MG63 (cell line): ENCODE measurements at regions not wholly inside any gene's neighbourhood (a gene's known extent, or its start where the extent isn't known, plus 50 kb on each side); places are given as distances from the start of the nearest gene placed in this dataset.

ENCODE experiments used
- DNase-seq: peaks from one replicate; pipeline ENCODE4 v3.0.0-alpha.2; 2020
- H3K27me3 ChIP-seq: fragments of 250-450 bp; sonication (Bioruptor Pico); 2 replicates; pipeline ENCODE4 v1.5.1; 2020; ENCODE audit warnings: mild to moderate bottlenecking, moderate library complexity
- H3K36me3 ChIP-seq: fragments of 250-450 bp; sonication (Bioruptor Pico); 2 replicates; pipeline ENCODE4 v1.5.1; 2020; ENCODE audit warnings: mild to moderate bottlenecking, moderate library complexity
- H3K4me3 ChIP-seq: fragments of 250-450 bp; sonication (Bioruptor Pico); 2 replicates; pipeline ENCODE4 v1.5.1; 2020; ENCODE audit warnings: mild to moderate bottlenecking, moderate library complexity
- H3K9me3 ChIP-seq: fragments of 250-450 bp; sonication (Bioruptor Pico); 2 replicates; pipeline ENCODE4 v1.5.1; 2020; ENCODE audit warnings: mild to moderate bottlenecking, moderate library complexity

DNA sequence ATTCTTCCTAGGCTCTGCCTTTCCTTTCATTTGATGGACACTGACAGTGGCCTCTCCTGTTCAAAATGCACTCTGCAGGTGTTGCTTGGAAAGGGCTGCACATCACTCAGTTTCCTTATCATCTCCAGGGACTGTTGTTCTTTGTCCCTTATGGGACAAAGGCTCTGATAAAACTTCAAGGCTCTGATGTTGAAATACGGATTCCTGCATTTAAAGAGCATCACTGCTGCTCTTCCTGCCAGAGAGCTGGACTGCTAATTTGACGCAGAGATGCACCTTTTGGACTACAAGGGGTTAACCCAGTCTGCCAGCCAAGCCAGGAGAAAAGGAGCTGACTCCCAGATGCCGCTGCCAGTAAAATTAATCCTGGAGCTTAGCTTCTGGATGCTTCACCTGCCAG, 952.1 kb downstream of the DIAPH3 start:
- Histone ChIP-seq H3K36me3 (no peaks in the 10 kb centered on the region), H3K4me3 (no peak overlapping the region), H3K9me3 (no peaks in the 10 kb centered on the region), H3K27me3 (no peaks in the 10 kb centered on the region)
- DNase-seq, result no peak

DNA sequence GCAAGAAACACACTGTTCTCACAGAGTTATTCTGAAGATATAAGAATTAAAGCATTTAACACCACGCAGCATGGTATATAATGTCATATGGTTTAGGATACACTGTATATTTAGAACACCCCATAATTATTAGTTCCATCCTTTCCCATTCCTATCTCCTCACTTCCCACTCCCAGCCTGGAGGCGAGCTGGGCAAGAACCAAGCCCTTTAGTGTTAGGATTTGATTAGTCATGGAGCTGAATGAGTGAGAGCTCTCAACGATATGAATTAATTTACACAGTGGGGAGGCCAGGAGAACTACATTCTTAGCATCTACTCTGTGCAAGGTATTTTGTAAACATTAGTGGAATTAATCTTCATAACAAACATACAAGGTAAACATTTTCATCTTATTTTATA, 934.3 kb downstream of the DIAPH3 start:
- Histone ChIP-seq H3K36me3 (no peaks in the 10 kb centered on the region), H3K27me3 (no peaks in the 10 kb centered on the region), H3K9me3 (no peaks in the 10 kb centered on the region), H3K4me3 (no peak overlapping the region)
- no peak for DNase-seq

DNA sequence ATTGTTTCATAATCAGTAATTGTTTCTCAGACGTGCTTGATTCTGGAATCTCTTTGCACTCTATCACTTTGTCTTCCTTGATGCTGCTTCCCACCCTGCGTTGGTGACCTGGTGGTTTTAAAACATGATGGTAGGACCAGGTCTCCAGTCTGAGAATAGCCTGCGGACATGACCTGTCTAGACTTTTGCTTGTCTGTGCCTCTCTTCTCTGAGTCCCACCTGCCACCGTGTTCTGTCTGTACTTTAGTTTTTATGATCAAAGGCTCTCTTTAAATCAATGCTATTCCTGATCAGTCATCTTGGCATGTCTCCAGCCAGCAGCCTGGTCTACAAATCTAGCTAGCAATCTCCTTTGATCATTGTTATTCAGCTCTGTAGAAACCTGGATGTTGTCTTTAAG, 933.9 kb downstream of the DIAPH3 start:
- Histone ChIP-seq H3K36me3 (no peaks in the 10 kb centered on the region), H3K4me3 (no peak overlapping the region), H3K27me3 (no peaks in the 10 kb centered on the region), H3K9me3 (no peaks in the 10 kb centered on the region)
- DNase-seq, result no peak

DNA sequence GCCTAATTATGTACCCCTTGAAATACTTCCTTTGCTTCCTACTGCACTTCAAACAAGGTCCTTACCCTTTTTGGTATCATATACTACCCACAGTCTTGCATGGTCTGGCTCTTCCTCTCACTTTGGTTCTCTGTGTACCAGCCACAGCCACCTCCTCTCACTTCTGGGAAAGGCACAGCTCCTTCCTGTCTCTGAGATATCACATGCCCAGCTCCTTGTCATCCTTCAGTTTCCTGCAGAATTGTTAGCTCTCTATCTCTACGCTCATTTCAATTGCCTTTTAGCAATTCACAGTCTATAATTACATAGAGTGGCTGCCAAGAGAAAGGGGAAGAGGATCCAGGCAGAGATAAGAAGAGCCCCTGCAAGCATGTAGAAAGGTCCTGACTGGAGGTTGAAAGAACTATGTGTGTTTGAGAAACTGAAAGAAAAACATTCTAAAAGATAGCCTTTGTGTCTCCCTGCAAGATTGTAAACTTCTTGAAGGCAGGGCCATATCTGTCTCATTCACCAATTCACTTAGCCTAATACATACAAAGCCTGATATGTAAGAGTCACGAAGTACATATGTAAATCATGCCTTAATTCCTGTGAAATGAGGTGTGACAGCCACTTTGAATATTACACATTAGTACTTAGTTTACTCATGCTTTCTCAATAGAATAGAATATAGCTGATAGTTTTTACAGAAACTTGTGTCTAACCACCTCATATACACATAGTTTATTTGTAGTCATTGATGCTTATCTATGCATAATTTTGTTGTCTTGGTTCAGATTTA, 933.1 kb downstream of the DIAPH3 start:
- Histone ChIP-seq H3K36me3 (no peaks in the 10 kb centered on the region), H3K9me3 (no peaks in the 10 kb centered on the region), H3K27me3 (no peaks in the 10 kb centered on the region), H3K4me3 (no peak overlapping the region)
- no peak for DNase-seq

DNA sequence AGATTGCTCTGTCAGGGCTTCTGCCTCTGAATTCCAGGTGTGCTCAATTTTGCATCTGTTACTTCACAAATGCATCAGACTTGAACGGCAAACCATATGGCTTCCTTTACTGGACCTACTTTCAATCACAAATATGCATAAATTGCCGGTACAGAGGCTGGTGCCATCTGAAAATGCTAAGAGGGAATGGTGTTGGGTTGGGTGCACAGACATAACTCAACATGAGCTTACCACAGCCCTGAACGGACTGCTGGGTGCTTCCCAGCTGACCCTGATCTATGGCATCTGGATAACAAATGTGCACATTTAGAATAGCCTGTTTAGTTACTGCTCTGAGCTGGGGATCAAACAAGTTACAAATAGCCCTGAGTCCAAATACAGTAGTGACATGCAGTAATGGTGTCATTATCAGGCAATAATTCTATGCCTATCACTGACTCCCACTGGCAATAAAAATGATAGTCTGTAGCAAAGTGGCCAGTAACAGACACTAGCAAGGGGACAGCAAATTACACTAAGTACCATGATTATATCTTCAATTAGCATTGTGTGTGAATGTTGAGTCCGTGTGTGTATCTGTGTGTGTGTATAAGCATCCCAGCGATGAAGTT, 927.3 kb downstream of the DIAPH3 start:
- Histone ChIP-seq H3K4me3 (no peak overlapping the region), H3K36me3 (no peaks in the 10 kb centered on the region), H3K9me3 (no peaks in the 10 kb centered on the region), H3K27me3 (no peaks in the 10 kb centered on the region)
- DNase-seq, result no peak

DNA sequence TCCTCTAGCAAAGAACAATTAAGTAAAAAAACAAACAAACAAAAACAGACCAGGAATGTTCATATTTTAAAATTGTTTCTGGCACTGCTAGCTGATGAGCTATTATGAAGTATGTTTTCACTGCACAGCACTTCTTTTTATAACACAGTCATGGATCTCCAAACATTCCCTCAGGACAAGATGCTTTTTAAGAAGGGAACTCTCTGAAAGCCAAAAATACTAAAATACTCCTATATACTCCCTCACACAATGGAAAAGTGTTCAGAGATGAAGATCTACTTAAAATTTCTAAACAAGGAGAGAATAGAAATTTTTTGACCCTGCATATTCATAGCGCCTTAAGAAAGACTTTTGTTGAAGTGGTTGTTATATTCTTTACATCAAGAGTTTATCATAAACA, 926.8 kb downstream of the DIAPH3 start:
- no peaks in the 10 kb centered on the region for H3K27me3 ChIP-seq
- H3K4me3 ChIP-seq, result no peak overlapping the region
- H3K36me3 ChIP-seq, result no peaks in the 10 kb centered on the region
- no peaks in the 10 kb centered on the region for H3K9me3 ChIP-seq
- DNase-seq, result no peak

DNA sequence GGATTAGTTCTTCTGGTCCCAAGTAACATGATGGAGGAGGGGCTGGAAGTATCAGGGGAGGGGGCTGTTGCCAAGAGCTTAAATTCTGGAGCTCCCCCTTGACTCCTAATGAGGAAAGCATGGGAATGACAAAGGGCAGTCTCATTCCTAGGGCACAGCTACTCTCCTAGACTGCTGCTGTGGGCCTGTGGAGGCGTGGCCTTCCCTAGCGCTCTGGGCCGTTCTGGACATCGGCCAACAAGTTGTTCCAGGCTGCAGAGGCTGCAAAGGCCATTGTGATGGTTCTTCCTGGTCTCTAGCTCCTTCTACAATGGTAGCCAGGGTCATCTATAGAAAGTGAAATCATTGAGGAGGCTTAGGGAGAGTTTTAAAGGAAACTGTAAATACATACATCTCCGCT, 916.6 kb downstream of the DIAPH3 start:
- Histone ChIP-seq H3K4me3 (no peak overlapping the region), H3K36me3 (no peaks in the 10 kb centered on the region), H3K27me3 (no peaks in the 10 kb centered on the region), H3K9me3 (no peaks in the 10 kb centered on the region)
- DNase-seq, result no peak

DNA sequence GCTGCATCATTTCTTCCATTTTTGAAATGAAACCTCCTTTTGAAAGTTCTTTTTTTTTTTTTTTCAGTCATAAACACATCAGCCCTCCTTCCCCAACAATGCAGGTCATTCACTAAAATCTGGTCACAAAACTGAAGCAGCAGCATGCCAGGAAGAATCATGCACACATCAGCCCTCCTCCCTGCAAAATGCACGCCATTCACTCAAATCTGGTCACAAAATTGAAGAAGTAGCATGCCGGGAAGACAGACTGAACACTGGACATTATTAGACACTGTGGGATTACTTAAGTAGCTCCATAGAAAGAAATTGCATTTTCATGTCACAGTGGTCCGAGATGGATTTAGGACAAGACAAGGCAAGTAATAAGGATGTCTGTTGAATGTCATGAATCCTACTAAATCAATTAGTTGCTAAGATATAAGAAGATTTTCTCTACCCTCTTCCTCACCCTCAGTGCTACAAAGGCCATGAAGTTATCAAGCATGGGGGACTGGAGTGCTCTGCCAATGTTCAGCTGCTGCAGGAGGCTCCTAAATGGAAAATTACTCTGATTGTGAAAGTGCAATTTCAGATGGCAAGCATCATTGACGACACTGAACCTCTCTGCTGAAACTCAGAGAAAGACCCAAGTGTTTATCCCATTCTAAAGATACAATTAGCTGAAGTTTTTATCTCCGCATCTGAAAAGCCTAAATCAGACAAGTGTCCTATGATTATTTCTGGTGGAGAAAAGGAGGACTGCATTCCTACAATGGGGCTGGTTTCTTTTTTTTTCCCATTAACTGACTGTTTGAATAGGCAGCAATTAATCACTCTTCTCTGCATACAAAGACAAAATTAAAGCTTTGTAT, 913.2 kb downstream of the DIAPH3 start:
- H3K27me3 ChIP-seq, result no peaks in the 10 kb centered on the region
- no peaks in the 10 kb centered on the region for H3K9me3 ChIP-seq
- no peaks in the 10 kb centered on the region for H3K36me3 ChIP-seq
- H3K4me3 ChIP-seq, result no peak overlapping the region
- no peak for DNase-seq

DNA sequence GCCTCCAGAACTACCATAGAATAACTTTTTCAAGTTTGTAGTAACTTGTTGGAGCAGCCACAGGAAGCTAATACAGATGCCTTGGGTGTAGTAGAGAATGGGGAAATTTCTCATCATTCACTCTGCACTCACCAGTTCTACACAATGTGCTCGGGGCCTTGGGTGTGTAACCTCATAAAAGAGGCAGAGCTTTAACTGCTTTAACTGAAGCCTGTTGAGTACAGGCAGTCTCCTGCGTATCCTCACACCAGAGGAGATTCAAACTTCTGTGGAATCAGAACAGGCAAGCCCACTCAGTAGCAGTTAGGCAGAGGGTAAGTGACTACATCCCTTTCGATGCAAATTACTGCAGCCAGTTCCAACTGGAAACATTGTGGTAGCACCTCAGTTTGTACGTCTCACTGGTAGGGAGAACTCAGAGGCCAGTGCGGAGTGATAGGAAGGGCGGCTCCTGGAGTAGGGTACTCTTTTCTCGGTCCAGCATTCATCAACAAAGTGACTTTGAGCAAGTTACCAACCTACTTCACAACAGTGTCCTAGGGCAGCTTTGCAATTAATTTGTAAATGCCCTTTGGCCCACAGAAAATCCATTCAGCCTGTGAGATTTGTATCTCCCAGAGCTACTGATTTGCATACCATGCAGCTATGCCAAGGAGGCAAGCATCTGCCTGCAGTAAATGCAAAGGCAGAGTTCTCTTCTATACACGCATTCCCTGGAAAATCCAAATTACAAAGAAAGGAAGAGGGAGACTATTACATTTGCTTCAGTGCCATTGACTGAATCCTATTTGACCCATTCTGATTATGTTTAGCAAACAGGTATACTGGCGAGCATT, 904.3 kb downstream of the DIAPH3 start:
- DNase-seq, result no peak
- Histone ChIP-seq H3K4me3 (no peak overlapping the region), H3K36me3 (no peaks in the 10 kb centered on the region), H3K9me3 (no peaks in the 10 kb centered on the region), H3K27me3 (no peaks in the 10 kb centered on the region)

DNA sequence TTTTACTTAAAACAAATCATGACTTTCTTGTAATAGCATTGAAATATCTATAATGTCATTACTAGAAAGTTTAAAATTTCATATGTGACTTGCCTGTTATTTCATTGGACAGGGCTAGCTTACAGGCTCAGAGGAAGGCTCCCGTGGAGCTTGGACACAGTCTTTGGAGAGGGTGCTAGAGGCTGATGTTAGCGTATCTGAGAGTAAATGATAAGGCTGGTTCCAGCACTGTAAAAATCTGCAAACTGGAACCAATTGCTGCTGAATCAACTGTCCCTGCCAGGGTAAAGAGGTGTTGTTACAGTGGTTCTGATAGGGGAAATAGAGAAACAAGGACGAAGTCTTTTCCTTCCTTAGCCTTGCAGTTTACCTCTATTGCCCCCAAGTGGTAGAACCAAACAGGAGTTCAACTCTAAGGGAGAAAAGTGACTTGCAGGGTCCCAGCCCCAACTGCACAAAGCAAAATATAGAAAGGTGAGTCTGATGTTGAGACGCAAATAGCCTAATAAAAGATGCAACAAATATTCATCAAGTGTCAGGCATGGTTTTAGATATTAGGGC, 901.7 kb downstream of the DIAPH3 start:
- no peak for DNase-seq

DNA sequence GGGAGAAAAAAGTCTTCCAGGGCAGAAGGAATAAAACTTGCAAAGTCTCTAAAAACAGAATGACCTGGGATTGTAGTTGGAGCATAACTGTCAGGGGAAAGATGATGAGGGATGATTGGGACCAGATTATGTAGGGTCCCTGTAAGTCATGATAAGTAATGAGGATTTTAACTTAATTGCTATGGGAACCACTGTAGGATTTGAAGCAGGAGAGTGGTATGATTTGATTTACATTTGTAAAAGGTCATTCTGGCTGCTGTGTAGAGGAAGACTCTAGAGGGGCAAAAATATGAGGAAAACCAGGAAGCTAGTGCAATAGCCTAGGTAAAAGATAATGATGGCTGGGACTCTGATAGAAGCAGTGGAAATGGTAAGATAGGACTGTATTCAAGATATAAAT, 900.2 kb downstream of the DIAPH3 start:
- Histone ChIP-seq H3K4me3 (no peak overlapping the region), H3K27me3 (no peaks in the 10 kb centered on the region), H3K36me3 (no peaks in the 10 kb centered on the region), H3K9me3 (no peaks in the 10 kb centered on the region)
- no peak for DNase-seq

More for the DNA sequence above, 901.7 kb downstream of the DIAPH3 start:
- no peaks in the 10 kb centered on the region for H3K36me3 ChIP-seq
- H3K4me3 ChIP-seq, result no peak overlapping the region
- no peaks in the 10 kb centered on the region for H3K27me3 ChIP-seq
- H3K9me3 ChIP-seq, result no peaks in the 10 kb centered on the region

DNA sequence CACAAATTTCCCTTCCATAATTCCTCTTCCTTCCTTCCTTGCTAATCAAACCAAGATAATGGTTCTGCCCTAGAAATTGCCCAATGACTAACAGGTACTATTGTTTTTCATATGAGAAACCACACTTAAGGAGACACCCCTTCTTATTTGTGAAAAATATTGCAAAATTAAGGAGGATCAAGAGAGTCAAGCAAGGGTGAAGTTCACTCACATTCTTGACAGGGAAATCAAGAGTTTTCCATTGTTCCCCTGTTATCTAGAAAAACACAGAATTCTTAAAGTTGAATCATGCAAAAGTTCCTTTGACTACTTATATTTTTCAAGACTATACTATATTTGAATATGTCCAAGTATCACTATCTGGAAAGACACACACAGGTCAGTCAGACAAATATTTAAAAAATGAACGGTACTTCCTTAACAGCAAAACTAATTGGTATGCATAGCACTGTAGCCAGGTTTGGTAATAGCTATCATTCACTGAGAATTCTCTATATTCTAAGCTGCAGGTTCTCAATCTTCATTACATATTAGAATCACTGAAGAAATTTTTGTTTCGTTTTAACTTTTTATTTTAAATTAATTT, 897.2 kb downstream of the DIAPH3 start:
- Histone ChIP-seq H3K36me3 (no peaks in the 10 kb centered on the region), H3K27me3 (no peaks in the 10 kb centered on the region), H3K4me3 (no peak overlapping the region), H3K9me3 (no peaks in the 10 kb centered on the region)
- DNase-seq, result no peak

DNA sequence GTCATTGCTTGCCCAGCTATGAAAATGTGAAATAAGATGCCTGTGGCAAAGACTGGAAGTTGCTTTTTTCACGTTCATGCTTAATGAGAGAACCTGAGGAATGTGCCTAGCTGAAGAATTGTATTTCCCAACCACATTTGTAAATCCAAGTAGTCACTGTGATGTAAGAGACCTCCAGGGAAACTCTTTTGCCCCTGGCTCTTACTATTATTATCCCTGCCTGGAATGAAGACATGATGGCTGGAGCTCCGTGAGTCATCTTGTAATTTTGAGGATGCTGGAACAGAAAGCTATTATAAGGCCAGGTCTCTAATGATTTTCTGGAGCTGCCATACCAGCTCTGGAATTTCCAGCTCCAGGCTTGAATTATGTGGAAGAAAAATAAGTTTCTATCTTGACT, 894.3 kb downstream of the DIAPH3 start:
- no peak for DNase-seq
- Histone ChIP-seq H3K9me3 (no peaks in the 10 kb centered on the region), H3K36me3 (no peaks in the 10 kb centered on the region), H3K4me3 (no peak overlapping the region), H3K27me3 (no peaks in the 10 kb centered on the region)

DNA sequence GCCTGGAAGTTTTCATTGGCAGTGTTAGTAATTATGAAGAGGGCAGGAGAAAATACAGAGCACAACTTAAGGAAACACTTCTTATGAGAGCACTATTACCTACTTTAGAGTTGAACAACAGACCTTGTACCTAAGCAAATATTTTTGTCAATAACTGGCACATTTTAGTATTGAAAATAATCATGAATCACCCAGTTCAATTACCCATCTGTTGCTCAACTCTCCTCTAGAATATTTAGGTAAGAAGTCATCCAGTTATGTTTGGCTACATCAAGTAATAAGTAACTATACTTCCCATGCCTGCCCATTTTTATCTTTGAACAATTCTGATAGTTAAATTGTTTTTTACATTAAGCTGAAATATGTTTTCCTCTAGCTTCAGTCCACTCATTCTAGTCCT, 893.4 kb downstream of the DIAPH3 start:
- DNase-seq, result no peak
- H3K36me3 ChIP-seq, result no peaks in the 10 kb centered on the region
- no peaks in the 10 kb centered on the region for H3K9me3 ChIP-seq
- no peak overlapping the region for H3K4me3 ChIP-seq
- H3K27me3 ChIP-seq, result no peaks in the 10 kb centered on the region

DNA sequence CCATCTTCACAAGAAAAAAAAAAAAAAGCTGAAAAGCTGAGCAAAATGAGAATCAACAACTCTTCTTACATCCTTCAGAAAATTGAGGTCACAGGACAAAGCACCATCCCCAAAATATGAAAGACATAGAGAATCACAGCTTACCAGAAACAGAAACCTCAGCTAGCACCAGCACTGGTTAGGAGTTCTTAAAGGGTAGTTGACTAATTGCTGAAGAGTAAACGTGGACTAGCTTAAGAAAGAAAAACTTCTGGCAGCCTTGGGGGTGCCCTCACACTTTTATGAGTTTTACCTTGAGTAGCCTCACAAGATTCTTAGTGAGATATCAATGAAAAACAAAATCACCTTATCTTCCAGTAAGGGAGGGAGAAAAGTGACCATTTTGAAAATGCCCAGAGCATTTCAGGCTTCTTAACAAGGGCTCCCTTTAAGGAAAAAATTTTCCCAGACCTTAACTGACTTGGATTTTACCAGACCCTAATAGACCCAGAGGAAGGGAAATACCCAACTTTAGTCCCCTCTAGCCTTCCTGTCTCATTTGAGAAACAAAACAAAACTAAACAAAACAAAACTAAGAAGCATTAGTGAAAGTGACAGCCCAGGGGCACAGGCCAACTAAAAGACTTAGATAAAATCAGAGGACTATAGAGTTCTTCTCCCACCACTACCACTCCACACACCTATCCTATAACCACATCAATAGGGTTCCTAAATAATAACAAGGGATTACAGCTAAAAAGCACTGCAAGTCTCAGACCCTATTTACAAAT, 888.6 kb downstream of the DIAPH3 start:
- Histone ChIP-seq H3K9me3 (no peaks in the 10 kb centered on the region), H3K27me3 (no peaks in the 10 kb centered on the region; the same call in 1 of the 2 replicates), H3K4me3 (no peak overlapping the region), H3K36me3 (no peaks in the 10 kb centered on the region)
- DNase-seq, result no peak
